Thyroid gland (tissue), 4 donors: ENCODE measurements at regions not wholly inside any gene's neighbourhood (a gene's known extent, or its start where the extent isn't known, plus 50 kb on each side); places are given as distances from the start of the nearest gene placed in this dataset.

Experiments used
- CTCF ChIP-seq, 6 experiments: fragments of 200-600 bp in 3 of 6; fragments of 450-650 bp in 3 of 6; sonication (generic) in 3 of 6; IDR thresholded peaks; one replicate each; pipeline ENCODE4 v1.5.1; 2016 to 2019; ENCODE audit warnings: antibody characterized with exemption in 6 of 6, mild to moderate bottlenecking in 2 of 6, inconsistent platforms in 1 of 6, moderate library complexity in 1 of 6
- POLR2A ChIP-seq, 2 donors: fragments of 450-650 bp; IDR thresholded peaks; one replicate each; pipeline ENCODE4 v1.6.1; 2017; ENCODE audit warnings: antibody characterized with exemption in 2 of 2, mild to moderate bottlenecking in 2 of 2, moderate library complexity in 1 of 2

- no peak for TF ChIP-seq CTCF (IDR thresholded peaks at IDR 0.05)
- TF ChIP-seq POLR2A (IDR thresholded peaks at IDR 0.05), result no peak
These were observed 243.9 kb upstream of the FAT4 start for GRCh38 chr4:125070861-125071260.
